VCaP (cell line): ENCODE measurements at regions not wholly inside any gene's neighbourhood (a gene's known extent, or its start where the extent isn't known, plus 50 kb on each side); places are given as distances from the start of the nearest gene placed in this dataset.

Experiments used
- H3K27ac ChIP-seq: fragments of 450-650 bp; 2 replicates; pipeline ENCODE4 v1.5.1; 2017
- TF ChIP-seq, protein P1 (sequence below): fragments of 450-650 bp; conservative IDR thresholded peaks from 2 replicates; pipeline ENCODE4 v1.5.1; 2017; ENCODE audit warnings: mild to moderate bottlenecking, moderate library complexity

DNA sequence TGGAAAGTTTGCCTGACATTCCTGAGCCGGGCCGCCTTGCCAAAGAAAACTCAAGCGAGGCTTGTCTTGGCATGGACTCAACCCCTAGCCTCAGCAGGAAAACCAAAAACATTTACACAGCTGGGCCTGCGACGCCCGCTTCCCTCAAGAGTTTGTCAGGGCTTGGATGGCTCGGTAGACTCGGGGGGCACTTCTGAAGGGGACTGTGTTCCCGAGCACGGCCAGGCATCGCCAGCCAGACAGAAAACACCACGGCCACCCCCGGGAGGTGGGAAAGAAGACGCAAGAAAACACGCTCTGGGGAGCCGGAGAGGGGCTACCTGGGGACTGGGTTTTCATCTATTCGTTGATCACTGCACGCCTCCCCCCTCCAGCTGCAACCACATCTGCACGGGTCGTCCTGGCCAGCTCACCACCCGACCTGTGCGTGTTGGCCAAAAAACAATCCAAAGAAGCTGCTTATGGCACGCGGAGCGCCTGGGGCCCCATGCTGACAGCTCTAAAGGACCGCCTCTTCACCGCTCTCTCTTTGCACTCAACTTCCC lies 380.7 kb downstream of the MN1 start:
- peak overlapping the region; percentile 38 for H3K27ac ChIP-seq
- TF ChIP-seq, protein P1, sequence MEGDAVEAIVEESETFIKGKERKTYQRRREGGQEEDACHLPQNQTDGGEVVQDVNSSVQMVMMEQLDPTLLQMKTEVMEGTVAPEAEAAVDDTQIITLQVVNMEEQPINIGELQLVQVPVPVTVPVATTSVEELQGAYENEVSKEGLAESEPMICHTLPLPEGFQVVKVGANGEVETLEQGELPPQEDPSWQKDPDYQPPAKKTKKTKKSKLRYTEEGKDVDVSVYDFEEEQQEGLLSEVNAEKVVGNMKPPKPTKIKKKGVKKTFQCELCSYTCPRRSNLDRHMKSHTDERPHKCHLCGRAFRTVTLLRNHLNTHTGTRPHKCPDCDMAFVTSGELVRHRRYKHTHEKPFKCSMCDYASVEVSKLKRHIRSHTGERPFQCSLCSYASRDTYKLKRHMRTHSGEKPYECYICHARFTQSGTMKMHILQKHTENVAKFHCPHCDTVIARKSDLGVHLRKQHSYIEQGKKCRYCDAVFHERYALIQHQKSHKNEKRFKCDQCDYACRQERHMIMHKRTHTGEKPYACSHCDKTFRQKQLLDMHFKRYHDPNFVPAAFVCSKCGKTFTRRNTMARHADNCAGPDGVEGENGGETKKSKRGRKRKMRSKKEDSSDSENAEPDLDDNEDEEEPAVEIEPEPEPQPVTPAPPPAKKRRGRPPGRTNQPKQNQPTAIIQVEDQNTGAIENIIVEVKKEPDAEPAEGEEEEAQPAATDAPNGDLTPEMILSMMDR = no peak

DNA sequence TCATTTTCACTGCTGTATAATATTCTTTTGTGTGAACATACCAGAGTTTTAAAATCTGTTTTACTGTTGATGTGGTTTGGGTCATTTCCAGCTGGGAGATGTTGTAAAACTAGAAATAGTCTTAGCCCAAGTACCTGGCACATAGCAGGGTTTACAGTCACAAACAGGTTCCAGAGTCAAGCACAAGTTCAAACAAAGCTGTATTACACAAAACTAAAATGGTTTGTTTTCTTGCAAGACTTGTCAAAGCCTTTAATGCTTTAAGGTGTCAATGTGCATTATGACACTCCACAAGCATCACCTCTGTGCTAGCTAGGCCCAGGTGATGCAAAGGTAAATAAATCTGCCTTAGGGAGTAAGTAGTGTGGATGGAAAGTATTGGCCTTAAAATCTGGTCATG lies 379.1 kb downstream of the MN1 start:
- TF ChIP-seq, protein P1 = no peak
- H3K27ac ChIP-seq = no peak overlapping the region

DNA sequence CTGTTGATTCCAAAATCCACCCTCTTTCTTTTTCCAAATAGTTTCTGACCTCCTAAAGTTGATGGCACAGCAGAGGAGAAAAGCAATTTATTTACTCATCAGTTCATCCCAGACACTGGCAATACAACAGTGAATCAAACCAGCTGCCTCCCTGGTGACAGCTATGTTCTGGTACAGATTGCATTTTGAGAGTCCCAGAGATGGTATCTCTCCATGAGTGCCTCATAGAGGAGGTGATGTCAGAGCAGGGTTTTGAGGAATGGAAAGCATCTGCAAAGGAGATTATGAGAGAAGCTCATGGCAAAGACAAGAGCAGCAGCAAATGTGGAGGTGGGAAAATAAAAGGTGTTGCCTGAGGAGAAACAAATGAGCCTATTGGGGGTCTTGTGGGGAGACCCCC lies 377.2 kb downstream of the MN1 start:
- H3K27ac ChIP-seq = no peak overlapping the region
- TF ChIP-seq, protein P1 = no peak

DNA sequence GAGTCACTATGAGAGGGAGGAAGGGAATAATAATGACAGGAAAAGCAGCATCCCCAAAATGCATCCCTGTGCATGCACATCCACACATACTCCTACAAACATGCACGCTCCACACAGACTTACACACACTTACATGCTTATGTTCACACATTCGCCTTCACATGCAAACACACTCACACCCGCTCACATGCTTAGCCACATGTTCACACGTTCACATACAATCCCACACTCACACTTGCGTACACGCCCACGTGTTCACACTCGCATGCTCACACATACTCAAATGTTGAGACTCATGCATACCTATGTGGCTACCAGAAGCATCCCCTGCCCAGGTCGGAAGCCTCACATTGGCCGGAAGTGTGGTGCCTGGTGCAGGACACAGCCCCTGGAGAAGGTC lies 372.1 kb downstream of the MN1 start:
- TF ChIP-seq, protein P1 = no peak
- H3K27ac ChIP-seq = no peak overlapping the region

DNA sequence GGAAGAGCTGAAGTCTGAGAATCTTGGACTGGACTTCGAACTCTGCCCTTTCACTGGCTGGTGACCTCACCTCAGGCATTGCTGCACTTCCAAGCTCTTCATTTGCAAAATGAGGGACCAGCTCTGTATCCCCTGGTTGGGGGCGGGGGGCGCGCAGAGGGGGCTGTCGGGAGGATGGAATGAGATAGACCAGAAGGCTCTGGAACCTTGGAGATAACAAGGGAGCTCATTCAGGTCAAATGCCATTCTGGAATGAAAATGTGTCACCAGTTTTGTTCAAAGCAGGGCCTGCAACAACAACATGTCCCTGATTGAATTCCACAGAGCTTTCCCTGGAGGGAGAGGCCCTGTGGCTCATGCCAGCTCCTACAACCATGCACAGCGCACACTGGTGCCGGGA lies 370.5 kb downstream of the MN1 start:
- TF ChIP-seq, protein P1 = no peak
- no peak overlapping the region for H3K27ac ChIP-seq

DNA sequence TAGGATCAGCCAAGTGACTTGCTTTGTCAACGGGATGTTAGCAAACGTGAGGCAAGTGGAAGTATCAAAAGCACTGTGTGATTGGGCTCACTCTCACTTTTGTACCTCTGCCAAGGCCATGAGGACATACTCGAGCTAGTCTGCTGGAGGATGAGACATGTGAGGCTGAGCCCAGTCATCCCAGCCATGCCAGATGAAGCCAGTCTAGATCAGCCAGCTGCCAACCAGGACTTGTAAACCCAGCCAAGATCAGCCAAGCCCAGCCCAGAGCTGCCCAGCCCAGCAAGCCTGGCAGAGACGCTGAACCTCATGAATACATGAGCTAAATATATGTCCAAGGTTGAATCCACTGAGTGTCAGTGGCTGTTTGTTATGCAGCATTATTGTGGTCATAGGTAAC lies 369.7 kb downstream of the MN1 start:
- TF ChIP-seq, protein P1 = no peak
- H3K27ac ChIP-seq = no peak overlapping the region

DNA sequence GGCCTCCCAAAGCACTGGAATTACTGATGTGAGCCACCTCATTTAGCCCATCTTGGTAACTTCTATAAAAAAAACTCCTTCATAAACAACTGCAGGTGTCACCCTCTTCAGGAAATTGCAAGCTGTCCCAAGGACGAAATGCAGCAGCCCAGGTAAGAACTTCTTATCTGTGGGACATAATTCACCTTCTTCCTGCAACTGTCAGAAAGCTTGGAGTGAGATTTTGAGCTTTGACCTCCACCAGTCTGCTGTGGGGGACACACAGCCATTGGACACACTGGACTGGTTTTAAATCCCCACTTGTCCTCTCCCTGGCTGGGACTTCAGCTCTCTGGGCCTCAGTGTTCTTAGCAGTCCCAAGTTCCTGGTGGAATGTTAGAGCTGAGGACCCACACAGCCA lies 368.5 kb downstream of the MN1 start:
- TF ChIP-seq, protein P1 = no peak
- H3K27ac ChIP-seq = no peak overlapping the region
